Gastroesophageal sphincter (tissue), 3 donors: ENCODE measurements at regions not wholly inside any gene's neighbourhood (a gene's known extent, or its start where the extent isn't known, plus 50 kb on each side); places are given as distances from the start of the nearest gene placed in this dataset.

Experiments used
- EP300 ChIP-seq: sonication (generic); formaldehyde crosslinking; IDR thresholded peaks from one replicate; pipeline ENCODE4 v1.6.1; 2017; ENCODE audit warnings: antibody characterized with exemption, mild to moderate bottlenecking
- POLR2A ChIP-seq, 2 donors: fragments of 450-650 bp; IDR thresholded peaks; one replicate each; pipeline ENCODE4 v1.6.1; 2017; ENCODE audit warnings: antibody characterized with exemption in 2 of 2, mild to moderate bottlenecking in 2 of 2, moderate library complexity in 1 of 2
- TF ChIP-seq, protein P1 (sequence below), 4 experiments: fragments of 200-600 bp in 2 of 4; fragments of 450-650 bp in 2 of 4; sonication (generic) in 1 of 4; IDR thresholded peaks; one replicate each; pipeline ENCODE4 v1.5.1; 2017 to 2019; ENCODE audit warnings: antibody characterized with exemption in 4 of 4, mild to moderate bottlenecking in 2 of 4, moderate library complexity in 2 of 4

DNA sequence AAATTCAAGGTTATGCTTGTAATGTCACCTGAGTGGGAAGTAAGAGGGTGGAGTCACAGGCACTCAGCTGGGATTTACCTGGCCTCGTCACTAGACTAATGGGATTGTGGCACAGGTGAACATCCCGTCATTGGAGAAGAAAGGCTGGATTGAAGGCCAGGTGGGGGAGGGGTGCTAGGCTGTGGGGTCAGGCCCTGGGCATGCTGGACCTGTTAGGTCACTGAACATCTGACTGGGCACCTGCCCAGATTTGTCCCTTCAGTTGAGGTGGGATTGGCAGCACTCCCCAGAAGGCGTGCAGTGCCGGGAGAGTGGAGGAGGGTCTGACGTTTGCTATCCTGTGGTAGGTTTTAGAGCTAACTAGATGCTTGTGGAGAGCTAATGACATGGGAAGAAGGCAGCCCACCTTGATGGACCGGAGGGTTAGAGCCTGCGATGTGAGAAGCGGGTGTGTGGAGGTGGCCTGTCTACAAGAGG, 161.5 kb upstream of the ZNF267 start:
- TF ChIP-seq, protein P1, sequence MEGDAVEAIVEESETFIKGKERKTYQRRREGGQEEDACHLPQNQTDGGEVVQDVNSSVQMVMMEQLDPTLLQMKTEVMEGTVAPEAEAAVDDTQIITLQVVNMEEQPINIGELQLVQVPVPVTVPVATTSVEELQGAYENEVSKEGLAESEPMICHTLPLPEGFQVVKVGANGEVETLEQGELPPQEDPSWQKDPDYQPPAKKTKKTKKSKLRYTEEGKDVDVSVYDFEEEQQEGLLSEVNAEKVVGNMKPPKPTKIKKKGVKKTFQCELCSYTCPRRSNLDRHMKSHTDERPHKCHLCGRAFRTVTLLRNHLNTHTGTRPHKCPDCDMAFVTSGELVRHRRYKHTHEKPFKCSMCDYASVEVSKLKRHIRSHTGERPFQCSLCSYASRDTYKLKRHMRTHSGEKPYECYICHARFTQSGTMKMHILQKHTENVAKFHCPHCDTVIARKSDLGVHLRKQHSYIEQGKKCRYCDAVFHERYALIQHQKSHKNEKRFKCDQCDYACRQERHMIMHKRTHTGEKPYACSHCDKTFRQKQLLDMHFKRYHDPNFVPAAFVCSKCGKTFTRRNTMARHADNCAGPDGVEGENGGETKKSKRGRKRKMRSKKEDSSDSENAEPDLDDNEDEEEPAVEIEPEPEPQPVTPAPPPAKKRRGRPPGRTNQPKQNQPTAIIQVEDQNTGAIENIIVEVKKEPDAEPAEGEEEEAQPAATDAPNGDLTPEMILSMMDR (IDR thresholded peaks at IDR 0.05): no peak
- TF ChIP-seq POLR2A (IDR thresholded peaks at IDR 0.05): no peak
- no peak for TF ChIP-seq EP300
